HG03159 (cell line): ENCODE measurements at regions not wholly inside any gene's neighbourhood (a gene's known extent, or its start where the extent isn't known, plus 50 kb on each side); places are given as distances from the start of the nearest gene placed in this dataset.
"Not testable (repeated sequence)": the region's sequence is repeated elsewhere in the genome, so short reads cannot be mapped to it uniquely, and the experiment has no call there.

Experiments used
- ATAC-seq: cut with Tn5 transposase; IDR thresholded peaks from one replicate; pipeline ENCODE4 v1.9.1; 2021; ENCODE audit warnings: mild to moderate bottlenecking, moderate library complexity; ENCODE audit not compliant: unreplicated experiment

DNA sequence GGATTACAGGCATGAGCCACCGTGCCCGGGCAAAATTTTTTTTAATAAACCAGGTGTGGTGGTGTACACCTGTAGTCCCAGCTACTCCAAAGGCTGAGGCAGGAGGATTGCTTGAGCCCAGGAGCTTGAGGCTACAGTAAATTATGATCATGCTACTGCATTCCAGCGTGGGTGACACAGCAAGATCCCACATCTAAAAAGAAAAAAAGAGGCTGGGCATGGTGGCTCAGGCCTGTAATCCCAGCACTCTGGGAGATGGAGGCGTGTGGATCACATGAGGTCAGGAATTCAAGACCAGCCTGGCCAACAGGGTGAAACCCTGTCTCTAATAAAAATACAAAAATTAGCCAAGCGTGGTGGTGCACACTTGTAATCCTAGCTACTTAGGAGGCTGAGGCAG is 125.6 kb downstream of the ZNF281 start:
- not testable (repeated sequence) for ATAC-seq

DNA sequence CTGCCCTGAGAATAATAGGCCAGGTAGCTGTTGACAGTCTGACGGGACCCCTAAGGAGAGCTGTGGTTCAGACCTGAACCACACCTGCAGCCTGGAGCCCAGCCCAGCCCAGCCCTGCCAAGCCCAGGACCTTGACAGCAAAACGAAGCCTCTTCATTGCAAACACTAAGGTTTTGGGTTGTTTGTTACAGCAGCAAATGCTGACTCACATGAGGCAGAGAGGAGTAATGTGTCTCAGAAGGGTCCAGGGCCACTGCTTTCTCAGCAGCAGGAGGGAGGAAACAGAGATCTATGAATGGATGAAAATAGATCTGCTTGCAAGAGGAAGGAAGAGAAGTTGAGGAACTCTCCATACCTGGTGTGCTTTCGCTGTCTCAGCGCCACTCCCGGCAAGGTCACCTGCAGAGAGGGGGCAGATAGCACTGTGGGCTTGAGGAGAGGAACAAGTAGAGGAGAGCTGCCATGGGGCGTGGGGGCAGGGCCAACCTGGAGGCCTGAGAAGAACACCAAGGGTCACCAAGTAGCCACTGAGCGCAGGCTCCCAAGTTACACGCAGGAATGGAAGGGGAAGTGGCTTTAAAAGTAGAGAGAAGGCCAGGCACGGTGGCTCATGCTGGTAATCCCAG is 127.2 kb downstream of the ZNF281 start:
- no peak for ATAC-seq

GRCh38 chr1:200281201-200281835 is 128.5 kb downstream of the ZNF281 start:
- ATAC-seq = no peak

DNA sequence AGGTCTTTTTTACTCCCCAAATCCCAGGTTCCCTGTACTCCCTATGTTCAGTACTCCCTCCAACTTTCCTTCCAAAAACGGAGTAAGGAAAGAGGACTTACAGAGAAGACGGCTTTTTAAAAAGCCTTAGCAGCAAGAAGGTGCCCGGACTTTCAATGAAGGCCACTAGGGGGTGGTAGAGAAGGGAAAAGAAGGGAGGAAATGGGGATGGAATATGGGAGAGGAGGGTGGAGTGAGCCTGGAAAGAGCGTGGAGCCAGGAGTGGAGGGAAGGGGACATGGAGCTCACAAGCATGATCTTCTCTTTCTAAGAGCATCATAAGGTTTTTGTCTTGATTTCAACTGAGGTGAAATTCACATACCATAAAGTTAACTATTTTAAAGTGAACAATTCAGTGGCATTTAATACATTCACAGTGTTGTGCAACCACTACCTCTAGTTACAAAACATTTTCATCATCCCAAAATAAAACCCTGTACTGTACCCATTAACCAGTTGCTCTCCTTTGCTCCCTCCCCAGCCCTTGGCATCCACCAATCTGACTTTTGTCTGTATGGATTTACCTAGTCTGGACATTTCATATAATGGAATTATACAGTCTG is 129.9 kb downstream of the ZNF281 start:
- no peak for ATAC-seq

- ATAC-seq = no peak
Measured at GRCh38 chr1:200275816-200276453, 133.9 kb downstream of the ZNF281 start.

DNA sequence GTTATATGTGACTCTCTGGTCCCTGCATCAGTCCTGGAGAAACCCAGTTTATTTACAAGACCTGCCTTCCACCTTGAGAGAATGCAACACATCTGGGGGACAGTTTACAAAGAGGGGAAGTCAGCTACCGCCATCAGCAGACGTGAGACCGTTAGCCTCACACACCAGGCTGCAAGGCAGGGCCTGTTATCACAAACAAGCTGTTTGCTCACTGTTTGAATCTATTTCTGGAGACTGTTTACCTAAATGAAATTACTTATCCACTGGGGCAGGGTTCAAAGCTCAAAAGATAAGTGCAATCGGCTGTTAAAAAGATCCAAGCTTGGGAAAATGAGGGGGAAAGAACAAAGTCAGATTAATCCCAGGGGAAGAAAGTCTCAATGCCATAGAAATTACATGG is 134.4 kb downstream of the ZNF281 start:
- ATAC-seq = no peak

DNA sequence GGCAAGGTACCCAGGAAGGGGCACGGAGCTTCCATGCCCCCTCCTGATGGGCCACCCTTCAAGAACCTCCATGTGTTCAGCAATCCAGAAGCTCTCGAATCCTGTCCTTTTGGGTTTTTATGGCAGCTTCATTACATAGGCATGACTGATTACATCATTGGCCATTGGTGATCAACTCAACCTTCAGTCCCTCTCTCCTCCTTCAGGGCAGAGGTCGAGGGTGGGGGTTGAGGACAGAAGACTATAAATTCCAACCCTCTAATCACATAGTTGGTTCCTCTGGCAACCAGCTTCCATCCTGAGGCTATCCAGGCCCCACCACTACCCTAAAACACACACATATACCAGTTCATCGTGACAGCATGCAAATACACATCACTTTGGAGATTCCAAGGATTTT is 135.7 kb downstream of the ZNF281 start:
- ATAC-seq = no peak

GRCh38 chr1:200272481-200273068 is 137.3 kb downstream of the ZNF281 start:
- no peak for ATAC-seq

DNA sequence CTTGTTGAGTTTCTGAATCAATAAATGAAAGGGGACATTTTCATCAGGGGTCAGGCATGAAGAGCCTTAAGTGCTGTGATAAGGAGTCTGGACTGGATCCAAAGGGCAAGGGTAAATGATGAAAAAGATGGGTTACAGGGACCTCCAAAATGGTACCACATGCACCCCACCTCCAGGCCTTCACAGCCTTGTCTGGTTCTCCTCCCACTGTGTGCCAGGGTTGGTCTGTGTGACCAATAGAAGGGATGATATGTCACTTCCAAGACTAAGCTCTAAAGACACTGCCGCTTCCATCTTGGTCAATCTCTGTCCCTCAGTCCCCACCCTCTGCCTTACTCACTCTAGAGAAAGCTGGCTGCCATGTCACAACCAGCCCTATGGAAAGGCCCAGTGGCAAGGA is 140.6 kb downstream of the ZNF281 start:
- ATAC-seq = no peak

DNA sequence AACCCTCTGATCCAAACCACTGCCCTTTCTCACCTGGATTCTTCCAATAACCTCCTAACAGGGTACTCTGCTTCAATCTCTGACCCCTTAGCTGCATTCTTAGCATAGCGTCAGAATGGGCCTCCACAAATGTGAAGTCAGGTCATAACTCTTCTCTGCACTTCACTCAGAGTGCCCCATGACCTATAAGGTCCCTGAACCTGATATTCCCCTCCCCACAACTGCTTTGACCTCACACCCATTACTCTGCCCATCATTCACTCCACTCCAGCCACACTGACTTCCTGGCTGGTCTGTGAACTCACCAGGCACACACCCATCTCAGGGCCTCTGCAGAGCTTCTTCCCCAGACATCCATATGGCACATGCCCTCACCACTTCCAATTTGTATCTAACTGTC is 141.9 kb downstream of the ZNF281 start:
- no peak for ATAC-seq

GRCh38 chr1:200267458-200267857 is 142.4 kb downstream of the ZNF281 start:
- no peak for ATAC-seq

DNA sequence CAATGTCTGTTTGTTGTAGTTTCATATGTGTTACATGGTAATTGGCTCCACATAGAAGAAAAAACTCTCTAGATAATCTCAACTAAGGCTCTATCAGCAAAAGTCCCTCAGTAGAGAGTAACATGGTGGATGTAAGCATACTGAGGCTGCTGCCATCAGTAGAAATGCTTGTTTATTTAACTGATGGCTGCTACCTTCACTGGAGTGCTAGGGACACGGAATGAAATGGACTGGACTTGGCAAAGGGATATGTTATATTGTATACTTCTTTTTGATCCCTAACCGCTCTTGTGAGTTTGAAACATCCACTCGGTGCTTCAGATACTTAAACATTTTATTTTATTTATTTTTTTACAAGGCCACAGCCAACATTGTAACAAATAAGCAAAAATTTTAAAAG is 143.0 kb downstream of the ZNF281 start:
- ATAC-seq = no peak

GRCh38 chr1:200265881-200266280 is 144.0 kb downstream of the ZNF281 start:
- ATAC-seq = no peak

GRCh38 chr1:200265104-200265503 is 144.7 kb downstream of the ZNF281 start:
- ATAC-seq = no peak

DNA sequence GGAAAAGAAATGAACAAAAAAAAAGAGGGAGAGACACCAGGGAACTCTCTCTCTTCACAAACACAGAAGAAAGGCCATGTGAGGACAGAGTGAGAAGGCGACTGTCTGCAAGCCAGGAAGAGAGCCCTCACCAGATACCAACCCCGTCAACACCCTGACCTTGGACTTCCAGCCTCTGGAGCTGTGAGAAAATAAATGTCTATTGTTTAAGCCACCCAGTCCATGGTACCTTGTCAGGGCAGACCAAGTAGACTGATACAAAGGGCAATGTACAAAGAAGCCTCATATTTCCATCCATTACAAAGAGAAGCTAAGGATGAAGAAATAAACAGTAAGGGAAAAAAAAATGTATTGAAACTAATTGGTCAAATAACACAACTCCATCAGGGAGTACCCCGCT is 146.6 kb downstream of the ZNF281 start:
- ATAC-seq = no peak

- ATAC-seq = peak; percentile 75
Measured at GRCh38 chr1:200262326-200262965, 147.4 kb downstream of the ZNF281 start.

DNA sequence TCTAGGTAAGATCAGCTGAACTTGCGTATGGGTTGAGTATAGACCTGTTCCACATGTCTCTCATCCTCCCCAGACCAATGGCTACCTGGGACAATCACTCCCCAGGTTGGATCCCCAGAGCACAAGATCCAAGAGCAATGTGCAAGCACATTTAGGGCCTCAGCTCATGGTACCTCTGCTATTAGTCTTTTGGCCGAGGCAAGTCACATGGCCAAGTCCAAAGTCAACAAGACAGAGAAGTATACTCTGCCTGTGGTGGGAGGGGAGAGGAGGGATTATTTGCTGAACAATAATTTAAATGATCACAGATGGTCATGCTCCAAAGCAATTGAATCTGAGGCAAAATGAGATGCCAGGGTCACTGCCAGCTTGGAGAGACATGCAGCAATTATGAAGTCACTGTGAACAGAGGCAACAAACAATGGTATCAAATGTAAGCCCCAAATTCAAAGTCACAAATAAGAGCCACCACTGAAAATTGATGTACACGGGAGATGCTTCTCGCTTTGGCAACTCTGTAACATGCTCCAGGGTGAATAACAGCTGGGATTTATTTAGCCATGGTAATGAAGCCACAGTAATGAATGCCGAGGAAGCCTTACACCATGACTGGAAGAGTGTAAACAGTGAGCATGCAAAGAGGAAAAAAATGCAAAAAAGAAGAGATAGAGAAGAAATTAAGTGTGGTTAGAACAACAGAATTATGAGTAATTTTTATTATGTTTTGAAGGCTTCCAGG is 149.1 kb downstream of the ZNF281 start:
- ATAC-seq = no peak

DNA sequence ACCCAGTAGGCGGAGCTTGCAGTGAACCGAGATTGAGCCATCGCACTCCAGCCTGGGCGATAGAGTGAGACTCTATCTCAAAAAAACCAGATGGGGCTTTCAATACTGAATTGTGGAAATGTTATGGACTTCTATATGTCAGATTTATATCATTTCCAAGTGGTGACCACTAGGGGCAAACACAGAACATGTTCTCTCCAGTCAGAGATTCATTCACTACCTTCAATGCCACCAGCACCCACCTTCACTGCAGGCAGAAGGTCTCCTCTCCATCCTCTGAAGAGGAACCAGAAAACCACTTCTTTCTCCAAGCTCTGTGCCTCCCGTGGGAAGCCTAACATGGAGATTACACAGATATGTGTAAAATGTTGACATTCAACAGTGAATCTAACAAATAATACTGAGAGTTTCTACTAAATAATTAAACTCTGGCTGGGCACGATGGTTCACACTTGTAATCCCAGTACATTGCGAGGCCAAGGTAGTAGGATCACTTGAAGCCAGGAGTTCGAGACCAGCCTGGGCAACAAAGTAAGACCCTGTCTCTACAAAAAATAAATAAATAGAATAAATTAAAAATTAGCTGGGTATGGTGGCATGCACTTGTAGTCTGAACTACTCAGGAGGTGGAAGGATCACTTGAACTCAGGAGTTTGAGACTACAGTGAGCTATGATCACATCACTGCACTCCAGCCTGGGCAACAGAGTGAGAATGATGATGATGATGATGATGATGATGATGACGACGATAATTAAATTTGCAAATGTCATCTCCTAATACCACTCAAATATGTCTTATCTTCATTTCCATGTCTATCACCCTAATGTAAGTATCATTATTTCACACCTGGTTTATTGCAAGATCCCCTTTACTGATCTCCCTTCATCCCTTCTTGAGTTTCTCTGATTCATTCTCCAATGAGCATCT is 151.1 kb downstream of the ZNF281 start:
- peak; percentile 60 for ATAC-seq

DNA sequence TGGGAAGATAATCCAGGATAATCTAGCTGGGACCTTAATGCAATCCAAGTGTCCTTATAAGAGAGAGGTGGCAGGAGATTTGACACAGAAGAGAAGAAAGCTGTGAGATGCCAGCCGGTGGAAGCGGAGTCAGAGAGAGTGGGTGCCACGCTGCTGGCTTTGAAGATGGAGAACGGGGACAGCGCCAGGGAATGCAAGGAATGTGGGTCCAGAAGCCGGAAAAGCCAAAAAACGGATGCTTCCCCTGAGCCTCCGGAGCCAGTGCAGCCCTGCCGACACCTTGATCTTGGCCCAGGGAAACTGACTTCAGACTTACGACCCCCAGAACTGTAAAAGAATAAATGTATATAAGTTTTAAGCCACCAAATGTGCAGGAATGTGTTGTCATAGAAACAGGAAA is 152.6 kb downstream of the ZNF281 start:
- no peak for ATAC-seq
